Heart left ventricle (tissue), 13 donors: ENCODE measurements at regions not wholly inside any gene's neighbourhood (a gene's known extent, or its start where the extent isn't known, plus 50 kb on each side); places are given as distances from the start of the nearest gene placed in this dataset.

Source experiments
- CTCF ChIP-seq, 12 donors: fragments of 200-600 bp; sonication (generic) in 4 of 12; IDR thresholded peaks; one replicate each; pipeline versions ENCODE4 v1.5.0 to v1.8.0; 2018 to 2022; ENCODE audit warnings: antibody characterized with exemption in 12 of 12, mild to moderate bottlenecking in 5 of 12
- POLR2A ChIP-seq, 2 donors: fragments of 450-650 bp; IDR thresholded peaks; one replicate each; pipeline ENCODE4 v1.6.1; 2017; ENCODE audit warnings: antibody characterized with exemption in 2 of 2, mild to moderate bottlenecking in 2 of 2, moderate library complexity in 2 of 2
- donor health status: ischemic (EF 13 %, LVEDD 7.1; RV severe dilation, severe dysfunction).
- donor health status: DM: no; HTN: yes; CAD: no.
- donor health status: DM: no; HTN: no; CAD: no.
- donor health status: ischemic (EF 25% LVEDD 6.9; RV normal size, moderate dysfunction).
- donor health status: ischemic (EF 25% LVEDD 5.7; RV mildly dilated, moderate dysfunction).
- donor health status: ischemic (EF 35%, LVEDD 5.7; RV mildly dilated, moderate dysfunction).
- donor health status: nonischemic (EF 11% LVEDD 7.7; RV severe dilation, severe dysfunction).
- donor health status: DM: yes; HTN: yes; CAD: no.
- donor health status: PGD.
- donor health status: ischemic (EF 29% LVEDD 5.4; RV normal size, mild dysfunction).
- donor health status: nonischemic (EF 23%, LVEDD 6.1; RV moderate dilation, normal function).

DNA sequence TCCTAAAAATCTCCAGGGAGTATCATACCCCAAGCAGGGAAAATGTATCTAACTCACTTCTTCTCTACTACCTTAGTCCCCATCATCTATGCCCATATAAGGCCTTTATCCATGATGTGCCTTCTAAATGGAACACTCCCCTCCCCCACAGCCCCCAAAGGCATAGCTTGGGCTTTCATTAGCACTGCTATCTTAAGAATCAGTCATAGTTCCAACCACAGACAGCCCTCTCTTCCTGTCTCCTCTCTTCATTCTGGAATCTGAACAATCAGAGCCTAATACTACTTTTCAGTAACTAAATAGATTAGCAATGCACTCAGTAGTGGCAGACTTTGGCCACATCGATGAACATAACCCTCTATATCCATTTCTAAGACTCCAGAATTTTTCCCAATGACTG lies 313.2 kb upstream of the DKK2 start:
- TF ChIP-seq CTCF (IDR thresholded peaks at IDR 0.05) (no peak), POLR2A (IDR thresholded peaks at IDR 0.05) (no peak)
